K562 (cell line): ENCODE measurements at regions not wholly inside any gene's neighbourhood (a gene's known extent, or its start where the extent isn't known, plus 50 kb on each side); places are given as distances from the start of the nearest gene placed in this dataset.
A peak's percentile ranks its signal among the peaks of the same experiment; 100 is the strongest.

Source experiments
- CTBP1 ChIP-seq: fragments of 450-650 bp; IDR thresholded peaks from 2 replicates; pipeline ENCODE4 v1.6.1; 2016; ENCODE audit warnings: borderline replicate concordance
- TCF3 ChIP-seq: sonication (generic); formaldehyde crosslinking; IDR thresholded peaks from 2 replicates; pipeline ENCODE4 v1.4.0; 2020; ENCODE audit warnings: mild to moderate bottlenecking, missing genetic modification reagents
- ZNF766 ChIP-seq: fragments of 200-800 bp; sonication (Bioruptor generic); conservative IDR thresholded peaks from 2 replicates; pipeline ENCODE4 v1.6.1; 2016; ENCODE audit warnings: missing genetic modification characterization, missing compliant biosample characterization
- TF ChIP-seq, protein P1 (sequence below): fragments of 450-650 bp; IDR thresholded peaks from 2 replicates; pipeline ENCODE4 v1.6.1; 2016; ENCODE audit warnings: mild to moderate bottlenecking, moderate library complexity
- TF ChIP-seq, protein P2 (sequence below), 2 experiments: fragments of 450-650 bp in 1 of 2; sonication (generic) in 1 of 2; formaldehyde crosslinking in 1 of 2; IDR thresholded peaks; 2 replicates each; pipeline versions ENCODE4 v1.7.1 to v1.9.0; 2016 to 2022; ENCODE audit warnings: inconsistent platforms in 1 of 2, mild to moderate bottlenecking in 1 of 2, missing genetic modification reagents in 1 of 2

DNA sequence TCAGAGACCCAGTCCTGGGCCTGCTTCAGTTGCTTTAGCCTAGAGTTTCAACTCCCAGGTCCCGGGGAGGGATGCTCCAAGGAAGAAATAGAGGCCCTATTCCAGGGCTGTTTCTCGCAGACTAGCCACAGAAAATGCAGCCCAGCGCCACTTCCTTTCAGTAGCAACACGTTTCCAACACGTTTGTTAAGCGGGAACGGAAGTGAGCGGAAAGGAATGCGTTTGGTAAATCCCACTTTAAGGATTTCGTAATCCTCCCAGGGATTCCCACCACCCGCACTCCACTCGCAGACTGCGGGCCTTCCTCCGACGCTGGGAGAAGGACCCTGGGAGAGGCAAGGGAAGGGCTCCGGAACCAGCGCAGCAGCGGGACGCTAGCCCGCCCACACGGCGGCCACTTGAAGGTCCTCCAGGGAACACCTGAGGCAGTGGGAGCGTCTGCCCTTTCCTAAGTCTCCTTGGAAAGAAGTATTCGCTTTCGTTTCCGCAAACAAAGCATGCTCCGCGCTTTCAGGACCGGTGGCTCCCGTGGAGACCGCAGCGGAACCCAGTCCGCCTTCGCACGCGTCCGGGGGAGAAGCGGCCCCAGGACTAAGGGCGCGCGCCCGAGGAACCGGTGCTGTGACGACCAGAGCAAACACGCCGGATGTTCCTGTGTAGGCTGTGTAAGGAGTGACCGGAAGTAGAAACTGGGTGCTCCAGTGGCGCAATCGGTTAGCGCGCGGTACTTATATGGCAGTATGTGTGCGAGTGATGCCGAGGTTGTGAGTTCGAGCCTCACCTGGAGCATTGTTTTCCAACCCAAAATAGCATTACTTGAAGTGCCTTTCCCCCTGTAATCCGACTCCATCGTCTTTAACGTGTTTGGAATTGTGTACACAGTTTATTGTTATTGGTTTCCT lies 227.6 kb upstream of the PRSS16 start (continued):
- TF ChIP-seq ZNF766 (CRISPR knock-in tag) (no peak), TCF3 (CRISPR knock-in tag) (peak; percentile 36; the same call in 1 of the 2 replicates), CTBP1 (peak; percentile 96)
- TF ChIP-seq, protein P1, sequence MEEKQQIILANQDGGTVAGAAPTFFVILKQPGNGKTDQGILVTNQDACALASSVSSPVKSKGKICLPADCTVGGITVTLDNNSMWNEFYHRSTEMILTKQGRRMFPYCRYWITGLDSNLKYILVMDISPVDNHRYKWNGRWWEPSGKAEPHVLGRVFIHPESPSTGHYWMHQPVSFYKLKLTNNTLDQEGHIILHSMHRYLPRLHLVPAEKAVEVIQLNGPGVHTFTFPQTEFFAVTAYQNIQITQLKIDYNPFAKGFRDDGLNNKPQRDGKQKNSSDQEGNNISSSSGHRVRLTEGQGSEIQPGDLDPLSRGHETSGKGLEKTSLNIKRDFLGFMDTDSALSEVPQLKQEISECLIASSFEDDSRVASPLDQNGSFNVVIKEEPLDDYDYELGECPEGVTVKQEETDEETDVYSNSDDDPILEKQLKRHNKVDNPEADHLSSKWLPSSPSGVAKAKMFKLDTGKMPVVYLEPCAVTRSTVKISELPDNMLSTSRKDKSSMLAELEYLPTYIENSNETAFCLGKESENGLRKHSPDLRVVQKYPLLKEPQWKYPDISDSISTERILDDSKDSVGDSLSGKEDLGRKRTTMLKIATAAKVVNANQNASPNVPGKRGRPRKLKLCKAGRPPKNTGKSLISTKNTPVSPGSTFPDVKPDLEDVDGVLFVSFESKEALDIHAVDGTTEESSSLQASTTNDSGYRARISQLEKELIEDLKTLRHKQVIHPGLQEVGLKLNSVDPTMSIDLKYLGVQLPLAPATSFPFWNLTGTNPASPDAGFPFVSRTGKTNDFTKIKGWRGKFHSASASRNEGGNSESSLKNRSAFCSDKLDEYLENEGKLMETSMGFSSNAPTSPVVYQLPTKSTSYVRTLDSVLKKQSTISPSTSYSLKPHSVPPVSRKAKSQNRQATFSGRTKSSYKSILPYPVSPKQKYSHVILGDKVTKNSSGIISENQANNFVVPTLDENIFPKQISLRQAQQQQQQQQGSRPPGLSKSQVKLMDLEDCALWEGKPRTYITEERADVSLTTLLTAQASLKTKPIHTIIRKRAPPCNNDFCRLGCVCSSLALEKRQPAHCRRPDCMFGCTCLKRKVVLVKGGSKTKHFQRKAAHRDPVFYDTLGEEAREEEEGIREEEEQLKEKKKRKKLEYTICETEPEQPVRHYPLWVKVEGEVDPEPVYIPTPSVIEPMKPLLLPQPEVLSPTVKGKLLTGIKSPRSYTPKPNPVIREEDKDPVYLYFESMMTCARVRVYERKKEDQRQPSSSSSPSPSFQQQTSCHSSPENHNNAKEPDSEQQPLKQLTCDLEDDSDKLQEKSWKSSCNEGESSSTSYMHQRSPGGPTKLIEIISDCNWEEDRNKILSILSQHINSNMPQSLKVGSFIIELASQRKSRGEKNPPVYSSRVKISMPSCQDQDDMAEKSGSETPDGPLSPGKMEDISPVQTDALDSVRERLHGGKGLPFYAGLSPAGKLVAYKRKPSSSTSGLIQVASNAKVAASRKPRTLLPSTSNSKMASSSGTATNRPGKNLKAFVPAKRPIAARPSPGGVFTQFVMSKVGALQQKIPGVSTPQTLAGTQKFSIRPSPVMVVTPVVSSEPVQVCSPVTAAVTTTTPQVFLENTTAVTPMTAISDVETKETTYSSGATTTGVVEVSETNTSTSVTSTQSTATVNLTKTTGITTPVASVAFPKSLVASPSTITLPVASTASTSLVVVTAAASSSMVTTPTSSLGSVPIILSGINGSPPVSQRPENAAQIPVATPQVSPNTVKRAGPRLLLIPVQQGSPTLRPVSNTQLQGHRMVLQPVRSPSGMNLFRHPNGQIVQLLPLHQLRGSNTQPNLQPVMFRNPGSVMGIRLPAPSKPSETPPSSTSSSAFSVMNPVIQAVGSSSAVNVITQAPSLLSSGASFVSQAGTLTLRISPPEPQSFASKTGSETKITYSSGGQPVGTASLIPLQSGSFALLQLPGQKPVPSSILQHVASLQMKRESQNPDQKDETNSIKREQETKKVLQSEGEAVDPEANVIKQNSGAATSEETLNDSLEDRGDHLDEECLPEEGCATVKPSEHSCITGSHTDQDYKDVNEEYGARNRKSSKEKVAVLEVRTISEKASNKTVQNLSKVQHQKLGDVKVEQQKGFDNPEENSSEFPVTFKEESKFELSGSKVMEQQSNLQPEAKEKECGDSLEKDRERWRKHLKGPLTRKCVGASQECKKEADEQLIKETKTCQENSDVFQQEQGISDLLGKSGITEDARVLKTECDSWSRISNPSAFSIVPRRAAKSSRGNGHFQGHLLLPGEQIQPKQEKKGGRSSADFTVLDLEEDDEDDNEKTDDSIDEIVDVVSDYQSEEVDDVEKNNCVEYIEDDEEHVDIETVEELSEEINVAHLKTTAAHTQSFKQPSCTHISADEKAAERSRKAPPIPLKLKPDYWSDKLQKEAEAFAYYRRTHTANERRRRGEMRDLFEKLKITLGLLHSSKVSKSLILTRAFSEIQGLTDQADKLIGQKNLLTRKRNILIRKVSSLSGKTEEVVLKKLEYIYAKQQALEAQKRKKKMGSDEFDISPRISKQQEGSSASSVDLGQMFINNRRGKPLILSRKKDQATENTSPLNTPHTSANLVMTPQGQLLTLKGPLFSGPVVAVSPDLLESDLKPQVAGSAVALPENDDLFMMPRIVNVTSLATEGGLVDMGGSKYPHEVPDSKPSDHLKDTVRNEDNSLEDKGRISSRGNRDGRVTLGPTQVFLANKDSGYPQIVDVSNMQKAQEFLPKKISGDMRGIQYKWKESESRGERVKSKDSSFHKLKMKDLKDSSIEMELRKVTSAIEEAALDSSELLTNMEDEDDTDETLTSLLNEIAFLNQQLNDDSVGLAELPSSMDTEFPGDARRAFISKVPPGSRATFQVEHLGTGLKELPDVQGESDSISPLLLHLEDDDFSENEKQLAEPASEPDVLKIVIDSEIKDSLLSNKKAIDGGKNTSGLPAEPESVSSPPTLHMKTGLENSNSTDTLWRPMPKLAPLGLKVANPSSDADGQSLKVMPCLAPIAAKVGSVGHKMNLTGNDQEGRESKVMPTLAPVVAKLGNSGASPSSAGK: peak; percentile 83
- TF ChIP-seq, protein P2, sequence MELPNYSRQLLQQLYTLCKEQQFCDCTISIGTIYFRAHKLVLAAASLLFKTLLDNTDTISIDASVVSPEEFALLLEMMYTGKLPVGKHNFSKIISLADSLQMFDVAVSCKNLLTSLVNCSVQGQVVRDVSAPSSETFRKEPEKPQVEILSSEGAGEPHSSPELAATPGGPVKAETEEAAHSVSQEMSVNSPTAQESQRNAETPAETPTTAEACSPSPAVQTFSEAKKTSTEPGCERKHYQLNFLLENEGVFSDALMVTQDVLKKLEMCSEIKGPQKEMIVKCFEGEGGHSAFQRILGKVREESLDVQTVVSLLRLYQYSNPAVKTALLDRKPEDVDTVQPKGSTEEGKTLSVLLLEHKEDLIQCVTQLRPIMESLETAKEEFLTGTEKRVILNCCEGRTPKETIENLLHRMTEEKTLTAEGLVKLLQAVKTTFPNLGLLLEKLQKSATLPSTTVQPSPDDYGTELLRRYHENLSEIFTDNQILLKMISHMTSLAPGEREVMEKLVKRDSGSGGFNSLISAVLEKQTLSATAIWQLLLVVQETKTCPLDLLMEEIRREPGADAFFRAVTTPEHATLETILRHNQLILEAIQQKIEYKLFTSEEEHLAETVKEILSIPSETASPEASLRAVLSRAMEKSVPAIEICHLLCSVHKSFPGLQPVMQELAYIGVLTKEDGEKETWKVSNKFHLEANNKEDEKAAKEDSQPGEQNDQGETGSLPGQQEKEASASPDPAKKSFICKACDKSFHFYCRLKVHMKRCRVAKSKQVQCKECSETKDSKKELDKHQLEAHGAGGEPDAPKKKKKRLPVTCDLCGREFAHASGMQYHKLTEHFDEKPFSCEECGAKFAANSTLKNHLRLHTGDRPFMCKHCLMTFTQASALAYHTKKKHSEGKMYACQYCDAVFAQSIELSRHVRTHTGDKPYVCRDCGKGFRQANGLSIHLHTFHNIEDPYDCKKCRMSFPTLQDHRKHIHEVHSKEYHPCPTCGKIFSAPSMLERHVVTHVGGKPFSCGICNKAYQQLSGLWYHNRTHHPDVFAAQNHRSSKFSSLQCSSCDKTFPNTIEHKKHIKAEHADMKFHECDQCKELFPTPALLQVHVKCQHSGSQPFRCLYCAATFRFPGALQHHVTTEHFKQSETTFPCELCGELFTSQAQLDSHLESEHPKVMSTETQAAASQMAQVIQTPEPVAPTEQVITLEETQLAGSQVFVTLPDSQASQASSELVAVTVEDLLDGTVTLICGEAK (IDR thresholded peaks at IDR 0.05): peak; percentile 96
- TF ChIP-seq, protein P2 (CRISPR knock-in tag; IDR thresholded peaks at IDR 0.05): no peak
